ENCODE measurements at regions not wholly inside any gene's neighbourhood (a gene's known extent, or its start where the extent isn't known, plus 50 kb on each side); places are given as distances from the start of the nearest gene placed in this dataset.
"Not testable (repeated sequence)": the region's sequence is repeated elsewhere in the genome, so short reads cannot be mapped to it uniquely, and the experiment has no call there.

DNA sequence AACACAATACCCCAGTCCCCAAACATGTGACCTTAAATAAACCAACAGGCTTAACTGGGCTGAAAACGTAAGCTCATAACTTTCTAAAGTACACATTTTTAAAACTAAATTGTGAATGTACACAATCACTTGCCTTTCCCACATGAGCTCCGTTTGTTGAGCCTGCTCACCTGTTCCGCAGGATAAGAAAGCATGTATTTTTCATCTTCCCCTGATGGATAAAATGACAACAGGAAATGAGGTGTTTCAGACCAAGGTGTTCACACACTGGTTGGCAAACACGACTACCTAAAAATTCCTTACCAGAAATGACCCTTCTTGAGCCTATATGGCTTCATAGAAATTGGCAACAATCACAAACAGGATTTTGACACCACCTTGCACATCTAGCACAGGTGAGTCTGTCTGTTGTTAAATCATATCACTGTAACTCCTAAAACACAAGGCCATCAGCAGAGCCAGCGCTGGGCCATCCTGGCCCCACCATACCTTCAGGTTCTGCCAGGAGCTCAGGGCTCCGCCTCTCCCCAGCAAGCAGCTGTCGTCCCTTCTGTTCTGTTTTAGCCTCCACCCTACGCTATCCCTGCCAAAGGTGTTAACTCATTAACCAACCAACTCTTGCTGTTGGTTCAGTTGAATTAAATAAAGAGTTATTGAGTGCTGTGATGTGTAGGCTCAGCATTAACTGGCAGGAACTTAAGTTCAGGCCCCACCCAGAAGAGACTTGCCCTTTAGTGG, 73.6 kb upstream of the RNF32 start:
- no peaks in the 10 kb centered on the region for H4K20me1 ChIP-seq (replicated peaks; ENCODE audit: control insufficient read depth, extremely low read depth, insufficient read depth, low read length)
- no peak overlapping the region for H2AFZ ChIP-seq (ENCODE audit: low read depth, low read length)
- no peaks in the 10 kb centered on the region for H3K9me1 ChIP-seq (replicated peaks; ENCODE audit: control insufficient read depth, extremely low read depth, insufficient read depth, low read length)
- no TSS peak for BruUV-seq (replicated peaks)
- intact Hi-C loops (cut with micrococcal nuclease): no loop called here
- no peaks in the 10 kb centered on the region for H3K36me3 ChIP-seq (ENCODE audit: control insufficient read depth in 2 of 2, extremely low read depth in 1 of 2, insufficient read depth in 2 of 2, low read length in 2 of 2)
- no peak overlapping the region for H3K27ac ChIP-seq (ENCODE audit: insufficient read depth, low read depth, low read length)
- H3K9me3 ChIP-seq (replicated peaks; ENCODE audit: control insufficient read depth, insufficient read depth, low read length): no peaks in the 10 kb centered on the region
- H3K9ac ChIP-seq (replicated peaks; ENCODE audit: extremely low read depth, insufficient read depth, low read length): no peak overlapping the region
- no peaks in the 10 kb centered on the region for H3K4me1 ChIP-seq (ENCODE audit: control insufficient read depth, extremely low read depth, insufficient read depth, low read length)
- TF ChIP-seq, protein P1, sequence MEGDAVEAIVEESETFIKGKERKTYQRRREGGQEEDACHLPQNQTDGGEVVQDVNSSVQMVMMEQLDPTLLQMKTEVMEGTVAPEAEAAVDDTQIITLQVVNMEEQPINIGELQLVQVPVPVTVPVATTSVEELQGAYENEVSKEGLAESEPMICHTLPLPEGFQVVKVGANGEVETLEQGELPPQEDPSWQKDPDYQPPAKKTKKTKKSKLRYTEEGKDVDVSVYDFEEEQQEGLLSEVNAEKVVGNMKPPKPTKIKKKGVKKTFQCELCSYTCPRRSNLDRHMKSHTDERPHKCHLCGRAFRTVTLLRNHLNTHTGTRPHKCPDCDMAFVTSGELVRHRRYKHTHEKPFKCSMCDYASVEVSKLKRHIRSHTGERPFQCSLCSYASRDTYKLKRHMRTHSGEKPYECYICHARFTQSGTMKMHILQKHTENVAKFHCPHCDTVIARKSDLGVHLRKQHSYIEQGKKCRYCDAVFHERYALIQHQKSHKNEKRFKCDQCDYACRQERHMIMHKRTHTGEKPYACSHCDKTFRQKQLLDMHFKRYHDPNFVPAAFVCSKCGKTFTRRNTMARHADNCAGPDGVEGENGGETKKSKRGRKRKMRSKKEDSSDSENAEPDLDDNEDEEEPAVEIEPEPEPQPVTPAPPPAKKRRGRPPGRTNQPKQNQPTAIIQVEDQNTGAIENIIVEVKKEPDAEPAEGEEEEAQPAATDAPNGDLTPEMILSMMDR (IDR thresholded peaks at IDR 0.05; ENCODE audit: extremely low read depth in 1 of 2, insufficient read depth in 1 of 2, low read depth in 1 of 2, low read length in 2 of 2): no peak
- TF ChIP-seq MYC (IDR thresholded peaks at IDR 0.05; ENCODE audit: low read depth, low read length) (no peak), FOS (IDR thresholded peaks at IDR 0.05; ENCODE audit: borderline replicate concordance, insufficient read depth, low read length) (no peak)
- H3K4me2 ChIP-seq (ENCODE audit: insufficient read depth, low read length): no peak overlapping the region
- CTCF ChIA-PET: no interaction called here
- H3K27me3 ChIP-seq (ENCODE audit: control insufficient read depth in 2 of 2, insufficient read depth in 2 of 2, low read length in 2 of 2): no peaks in the 10 kb centered on the region
- POLR2A ChIA-PET: no interaction called here
- dilution Hi-C loops (cut with MboI; ENCODE audit: extremely low pct_ligation_motif_present, low sequenced_read_pairs): no loop called here
- FAIRE-seq: no peak
- no peak for DNase-seq (ENCODE audit: low read depth, low spot score)
- no peak overlapping the region for H3K4me3 ChIP-seq (replicated peaks in 1 of 3; ENCODE audit: insufficient read depth in 1 of 3, low read depth in 1 of 3, low read length in 3 of 3)
- H3K79me2 ChIP-seq (ENCODE audit: control insufficient read depth, insufficient read depth, low read length): no peaks in the 10 kb centered on the region

DNA sequence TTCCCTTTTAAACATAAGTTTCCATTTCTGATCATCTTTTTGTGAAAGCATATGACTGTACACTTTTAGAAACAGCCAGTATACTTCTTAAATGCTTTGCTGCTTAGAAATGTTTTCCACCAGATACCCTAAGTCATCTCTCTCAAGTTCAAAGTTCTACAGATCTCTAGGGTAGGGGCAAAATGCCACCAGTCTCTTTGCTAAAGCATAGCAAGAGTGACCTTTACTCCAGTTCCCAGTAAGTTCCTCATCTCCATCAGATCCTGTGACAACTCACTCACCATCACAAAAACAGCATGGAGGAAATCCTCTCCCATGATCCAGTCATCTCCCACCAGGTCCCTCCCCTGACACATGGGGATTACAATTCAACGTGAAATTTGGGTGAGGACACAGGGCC, 75.6 kb upstream of the RNF32 start:
- CTCF ChIA-PET; H3K79me2 ChIP-seq (ENCODE audit: control insufficient read depth, insufficient read depth, low read length); H3K4me2 ChIP-seq (ENCODE audit: insufficient read depth, low read length); POLR2A ChIA-PET; H3K4me3 ChIP-seq (replicated peaks in 1 of 3; ENCODE audit: insufficient read depth in 1 of 3, low read depth in 1 of 3, low read length in 3 of 3); intact Hi-C loops (cut with micrococcal nuclease); H3K4me1 ChIP-seq (ENCODE audit: control insufficient read depth, extremely low read depth, insufficient read depth, low read length); FAIRE-seq; DNase-seq (ENCODE audit: low read depth, low spot score); H3K27ac ChIP-seq (ENCODE audit: insufficient read depth, low read depth, low read length); H4K20me1 ChIP-seq (replicated peaks; ENCODE audit: control insufficient read depth, extremely low read depth, insufficient read depth, low read length); BruUV-seq (replicated peaks); H3K9me3 ChIP-seq (replicated peaks; ENCODE audit: control insufficient read depth, insufficient read depth, low read length); H2AFZ ChIP-seq (ENCODE audit: low read depth, low read length); H3K9ac ChIP-seq (replicated peaks; ENCODE audit: extremely low read depth, insufficient read depth, low read length); H3K9me1 ChIP-seq (replicated peaks; ENCODE audit: control insufficient read depth, extremely low read depth, insufficient read depth, low read length); H3K36me3 ChIP-seq (ENCODE audit: control insufficient read depth in 2 of 2, extremely low read depth in 1 of 2, insufficient read depth in 2 of 2, low read length in 2 of 2); H3K27me3 ChIP-seq (ENCODE audit: control insufficient read depth in 2 of 2, insufficient read depth in 2 of 2, low read length in 2 of 2); dilution Hi-C loops (cut with MboI; ENCODE audit: extremely low pct_ligation_motif_present, low sequenced_read_pairs): not testable (repeated sequence)
